Heart right ventricle (tissue), 16 donors: ENCODE measurements at regions not wholly inside any gene's neighbourhood (a gene's known extent, or its start where the extent isn't known, plus 50 kb on each side); places are given as distances from the start of the nearest gene placed in this dataset.

Experiments
- ATAC-seq, 8 donors: fragments of 200-7000 bp; cut with Tn5 transposase; one replicate each; pipeline ENCODE4 v1.9.1; 2020; ENCODE audit warnings: mild to moderate bottlenecking in 8 of 8, moderate library complexity in 8 of 8, moderate number of reproducible peaks in 1 of 8
- DNase-seq, 2 donors: peaks; one replicate each; pipeline ENCODE4 v3.0.0-alpha.2; 2020
- H3K27ac ChIP-seq, 10 donors: fragments of 200-600 bp; sonication (generic) in 2 of 10; one replicate each; pipeline versions ENCODE4 v1.5.0 to v1.8.0; 2020 to 2022; ENCODE audit warnings: mild to moderate bottlenecking in 3 of 10
- H3K27me3 ChIP-seq, 7 donors: fragments of 200-600 bp; one replicate each; pipeline ENCODE4 v1.8.0; 2021 to 2022; ENCODE audit warnings: mild to moderate bottlenecking in 2 of 7
- H3K36me3 ChIP-seq, 9 donors: fragments of 200-600 bp; sonication (generic) in 1 of 9; one replicate each; pipeline versions ENCODE4 v1.5.0 to v1.8.0; 2020 to 2022; ENCODE audit warnings: mild to moderate bottlenecking in 2 of 9
- H3K4me1 ChIP-seq, 9 donors: fragments of 200-600 bp; sonication (generic) in 1 of 9; one replicate each; pipeline versions ENCODE4 v1.5.0 to v1.8.0; 2020 to 2022; ENCODE audit warnings: mild to moderate bottlenecking in 4 of 9
- H3K4me3 ChIP-seq, 10 donors: fragments of 200-600 bp; sonication (generic) in 2 of 10; one replicate each; pipeline versions ENCODE4 v1.5.0 to v1.8.0; 2020 to 2022; ENCODE audit warnings: mild to moderate bottlenecking in 7 of 10, moderate library complexity in 2 of 10
- H3K9me3 ChIP-seq, 11 donors: fragments of 200-600 bp in 10 of 11; sonication (generic) in 2 of 11; one replicate each; pipeline versions ENCODE4 v1.5.0 to v1.8.0; 2013 to 2022; ENCODE audit warnings: mild to moderate bottlenecking in 2 of 11, control low read depth in 1 of 11, moderate library complexity in 1 of 11
- CTCF ChIP-seq, 9 donors: fragments of 200-600 bp; sonication (generic) in 2 of 9; IDR thresholded peaks; one replicate each; pipeline versions ENCODE4 v1.5.0 to v1.8.0; 2021 to 2022; ENCODE audit warnings: antibody characterized with exemption in 9 of 9, mild to moderate bottlenecking in 5 of 9, moderate library complexity in 1 of 9
- WGBS, 2 donors: extraction: QIAGEN DNeasy Blood & Tissue Kit; methylation state at CpG; one replicate each; pipeline ENCODE4 v1.1.7; 2013; ENCODE audit warnings: inconsistent platforms in 1 of 2; 5-methylcytosine and 5-hydroxymethylcytosine counted together
- intact Hi-C, 10 donors: fragments of 100-400 bp; cut with DNase I; formaldehyde crosslinking; loops; one replicate each; pipeline versions ENCODE4 v1.11.1 to v1.14.2; 2022
- donor health status: Arrhythmogenic right ventricular cardiomyopathy.
- donor health status: ischemic (EF 13 %, LVEDD 7.1; RV severe dilation, severe dysfunction).
- donor health status: healthy with polysubstance abuse.
- donor health status: DM: no; HTN: yes; CAD: no.
- donor health status: DM: no; HTN: no; CAD: no.
- donor health status: ischemic (EF 25% LVEDD 6.9; RV normal size, moderate dysfunction).
- donor health status: ischemic (EF 25% LVEDD 5.7; RV mildly dilated, moderate dysfunction).
- donor health status: healthy.
- donor health status: DM: yes; HTN: yes; CAD: no.
- donor health status: Ischemic cardiomyopathy.
- donor health status: ischemic (EF 35%, LVEDD 5.7; RV mildly dilated, moderate dysfunction).
- donor health status: nonischemic (EF 11% LVEDD 7.7; RV severe dilation, severe dysfunction).
- donor health status: DM: yes; HTN: yes; CAD: no.
- donor health status: PGD.
- donor health status: ischemic (EF 29% LVEDD 5.4; RV normal size, mild dysfunction).
- donor health status: nonischemic (EF 23%, LVEDD 6.1; RV moderate dilation, normal function).

- intact Hi-C loops, result loop anchor here in 1 of 10 donors (10.0 kb wide), 1 partner anchor 337 kb away; no protein-coding TSS in a partner anchor
- no peak for DNase-seq
- TF ChIP-seq CTCF (IDR thresholded peaks at IDR 0.05), result no peak
- Histone ChIP-seq H3K4me3 (no peak overlapping the region), H3K27ac (no peak overlapping the region), H3K36me3 (no peaks in the 10 kb centered on the region), H3K4me1 (no peaks in the 10 kb centered on the region), H3K27me3 (peaks cover 0 to 48% (median 17%) of the 10 kb centered on the region in 7 donors), H3K9me3 (no peaks in the 10 kb centered on the region)
- WGBS, 2 donors, result 54 to 60% methylated on average over 2 of the region's 2 CpGs
- ATAC-seq, result no peak
Measured at GRCh38 chr15:96701877-96702276, 371.4 kb downstream of the NR2F2 start.

- Histone ChIP-seq H3K27ac (no peak overlapping the region), H3K27me3 (peaks cover 0 to 54% (median 17%) of the 10 kb centered on the region in 7 donors), H3K36me3 (no peaks in the 10 kb centered on the region), H3K4me1 (no peaks in the 10 kb centered on the region), H3K9me3 (no peaks in the 10 kb centered on the region), H3K4me3 (no peak overlapping the region)
- no peak for DNase-seq
- TF ChIP-seq CTCF (IDR thresholded peaks at IDR 0.05), result no peak
- ATAC-seq, result no peak
- 41 to 58% methylated on average over 4 of the region's 4 CpGs for WGBS, 2 donors
- intact Hi-C loops, result loop anchor here in 1 of 10 donors (10.0 kb wide), 1 partner anchor 338 kb away; no protein-coding TSS in a partner anchor
Measured at GRCh38 chr15:96702589-96702988, 372.1 kb downstream of the NR2F2 start.

- H3K27ac ChIP-seq, result no peak overlapping the region
- H3K36me3 ChIP-seq, result no peaks in the 10 kb centered on the region
- WGBS, 2 donors, result 45 to 48% methylated on average over 3 of the region's 3 CpGs
- no peak for ATAC-seq
- no peaks in the 10 kb centered on the region for H3K9me3 ChIP-seq
- H3K4me3 ChIP-seq, result no peak overlapping the region
- H3K4me1 ChIP-seq, result no peaks in the 10 kb centered on the region
- no peak for TF ChIP-seq CTCF (IDR thresholded peaks at IDR 0.05)
- no peak for DNase-seq
- intact Hi-C loops, result loop anchor here in 1 of 10 donors (10.0 kb wide), 1 partner anchor 338 kb away; no protein-coding TSS in a partner anchor
- H3K27me3 ChIP-seq, result peaks cover 0 to 54% (median 17%) of the 10 kb centered on the region in 7 donors
Measured at GRCh38 chr15:96703091-96703490, 372.6 kb downstream of the NR2F2 start.

- no peak for TF ChIP-seq CTCF (IDR thresholded peaks at IDR 0.05)
- H3K27ac ChIP-seq, result no peak overlapping the region
- DNase-seq (no peak), ATAC-seq (no peak)
- 65 to 68% methylated on average over 5 of the region's 5 CpGs for WGBS, 2 donors
- no peaks in the 10 kb centered on the region for H3K36me3 ChIP-seq
- no peaks in the 10 kb centered on the region for H3K4me1 ChIP-seq
- H3K27me3 ChIP-seq, result peaks cover 0 to 54% (median 17%) of the 10 kb centered on the region in 7 donors
- H3K4me3 ChIP-seq, result no peak overlapping the region
- intact Hi-C loops, result loop anchor here in 1 of 10 donors (10.0 kb wide), 1 partner anchor 339 kb away; no protein-coding TSS in a partner anchor
- no peaks in the 10 kb centered on the region for H3K9me3 ChIP-seq
Measured at GRCh38 chr15:96703794-96704550, 373.5 kb downstream of the NR2F2 start.
